ENCODE measurements at regions not wholly inside any gene's neighbourhood (a gene's known extent, or its start where the extent isn't known, plus 50 kb on each side); places are given as distances from the start of the nearest gene placed in this dataset.

- TF ChIP-seq CTCF (IDR thresholded peaks at IDR 0.05; ENCODE audit: extremely low read depth in 1 of 2, insufficient read depth in 1 of 2, low read depth in 1 of 2, low read length in 2 of 2) (no peak), POLR2AphosphoS5 (IDR thresholded peaks at IDR 0.05; ENCODE audit: insufficient read depth, low read depth, low read length) (no peak), POLR2A (IDR thresholded peaks at IDR 0.05; ENCODE audit: low read depth, low read length) (no peak), MAX (IDR thresholded peaks at IDR 0.05; ENCODE audit: insufficient read depth, insufficient read length) (no peak), JUN (IDR thresholded peaks at IDR 0.05; ENCODE audit: borderline replicate concordance, insufficient read depth, insufficient read length, low read depth) (no peak), EZH2 (IDR thresholded peaks at IDR 0.05; ENCODE audit: borderline replicate concordance, low read depth, low read length, severe bottlenecking) (no peak), MYC (IDR thresholded peaks at IDR 0.05; ENCODE audit: low read depth, low read length) (no peak)
Measured at GRCh38 chr2:149731079-149731478, 143.5 kb upstream of the MMADHC start.
